ENCODE measurements at regions not wholly inside any gene's neighbourhood (a gene's known extent, or its start where the extent isn't known, plus 50 kb on each side); places are given as distances from the start of the nearest gene placed in this dataset.

DNA sequence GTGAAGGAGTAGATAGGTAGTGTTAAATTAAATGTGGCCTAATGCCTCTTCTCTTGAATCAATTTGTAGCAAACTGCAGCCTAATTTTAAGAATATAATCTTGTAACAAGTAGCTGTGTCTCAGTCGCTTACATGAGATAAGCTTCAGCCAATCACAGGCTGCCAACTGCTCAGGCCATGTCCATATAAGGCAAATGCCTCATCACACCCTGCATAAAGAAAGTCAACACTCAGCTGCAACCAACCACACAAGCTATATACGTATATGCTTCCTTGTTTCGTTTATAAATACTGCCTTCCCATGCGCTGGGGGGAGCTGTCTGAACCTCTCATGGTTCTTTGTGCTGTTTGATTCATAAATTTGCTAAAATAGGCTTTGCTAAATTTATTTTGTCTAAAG lies 476.3 kb downstream of the TRIB2 start:
- H3K4me3 ChIP-seq (ENCODE audit: extremely low read depth in 1 of 4, insufficient read depth in 2 of 4, low read depth in 3 of 4, low read length in 4 of 4): no peak overlapping the region
- no peak overlapping the region for H2BK5ac ChIP-seq (ENCODE audit: low read depth, low read length)
- H2BK20ac ChIP-seq (ENCODE audit: low read length): no peak overlapping the region
- no peaks in the 10 kb centered on the region for H3K4me1 ChIP-seq (replicated peaks in 1 of 4; ENCODE audit: control insufficient read depth in 3 of 4, insufficient read depth in 4 of 4, low read length in 3 of 4)
- H3K56ac ChIP-seq (replicated peaks; ENCODE audit: insufficient read length, low read depth, low read length): no peak overlapping the region
- no peaks in the 10 kb centered on the region for H3K79me1 ChIP-seq (ENCODE audit: low read depth, low read length)
- H3K36me3 ChIP-seq (ENCODE audit: control insufficient read depth in 2 of 4, insufficient read depth in 4 of 4, low read length in 3 of 4): no peaks in the 10 kb centered on the region
- no peak overlapping the region for H3K14ac ChIP-seq (ENCODE audit: insufficient read length)
- DNase-seq (ENCODE audit: low read depth in 1 of 2, low spot score in 2 of 2) (no peak), FAIRE-seq (no peak)
- 89% methylated on average over 4 of the region's 4 CpGs; no CpG with 5 or more reads in 1 of the 2 experiments for WGBS, 2 experiments (ENCODE audit: extremely low coverage in 1 of 2, insufficient coverage in 1 of 2, insufficient read length in 1 of 2, insufficient replicate concordance in 2 of 2, low coverage in 1 of 2, low lambda C conversion rate in 2 of 2, missing lambda C conversion rate in 1 of 2)
- H3K18ac ChIP-seq (ENCODE audit: extremely low read depth, low read length): no peak overlapping the region
- ChIA-PET CTCF (ENCODE audit: partially characterized antibody) (interaction anchor here (0.9 to 1.3 kb wide), 3 partner anchors 37 to 819 kb away, joined by 3 read pairs; no protein-coding TSS in a partner anchor), POLR2A (ENCODE audit: partially characterized antibody) (no interaction called here)
- no peak overlapping the region for H2BK120ac ChIP-seq (replicated peaks; ENCODE audit: low read depth, low read length)
- H4K91ac ChIP-seq (replicated peaks; ENCODE audit: insufficient read length, low read length): no peak overlapping the region
- no peak overlapping the region for H3K27ac ChIP-seq (ENCODE audit: low read depth, low read length)
- H3K4me2 ChIP-seq (ENCODE audit: insufficient read depth in 1 of 2, low read depth in 2 of 2, low read length in 2 of 2): no peak overlapping the region
- no peaks in the 10 kb centered on the region for H3K27me3 ChIP-seq (replicated peaks in 1 of 4; ENCODE audit: control insufficient read depth in 3 of 4, extremely low read depth in 1 of 4, insufficient read depth in 3 of 4, low read length in 3 of 4)
- H3K9me3 ChIP-seq (ENCODE audit: insufficient read depth in 2 of 2, low read depth in 1 of 2, low read length in 1 of 2): peaks cover 0 to 3% of the 10 kb centered on the region in 2 experiments; a peak in 1 of 4 replicates
- no peak overlapping the region for H2BK15ac ChIP-seq (ENCODE audit: low read length)
- TF ChIP-seq RXRA (IDR thresholded peaks at IDR 0.05; ENCODE audit: insufficient read depth, low read depth, low read length) (no peak), SRF (IDR thresholded peaks at IDR 0.05; ENCODE audit: low read depth, low read length) (peak; percentile 92), POLR2A (IDR thresholded peaks at IDR 0.05; ENCODE audit: control extremely low read depth in 1 of 2, low read depth in 2 of 2, low read length in 2 of 2) (no peak), CHD2 (IDR thresholded peaks at IDR 0.05; ENCODE audit: low read length) (no peak), SIX5 (IDR thresholded peaks at IDR 0.05; ENCODE audit: low read depth, low read length) (no peak)
- no peak overlapping the region for H2AK5ac ChIP-seq (ENCODE audit: low read depth, low read length)
- no peak overlapping the region for H3K9ac ChIP-seq (replicated peaks in 1 of 4; ENCODE audit: extremely low read depth in 1 of 4, low read depth in 3 of 4, low read length in 3 of 4)
- no peak overlapping the region for H4K8ac ChIP-seq (ENCODE audit: extremely low read depth, insufficient read depth, low read length)
- no peak overlapping the region for H4K5ac ChIP-seq (ENCODE audit: insufficient read length, low read depth, low read length)
- H3K4ac ChIP-seq (replicated peaks; ENCODE audit: insufficient read length, low read depth, low read length): no peak overlapping the region
- no peak overlapping the region for H2BK12ac ChIP-seq (ENCODE audit: low read depth, low read length)
- no peaks in the 10 kb centered on the region for H3K23me2 ChIP-seq (ENCODE audit: low read depth, low read length)
- no peak overlapping the region for H2AFZ ChIP-seq (ENCODE audit: low read length)
- no peaks in the 10 kb centered on the region for H4K20me1 ChIP-seq (replicated peaks in 1 of 2; ENCODE audit: control insufficient read depth in 1 of 2, insufficient read depth in 2 of 2, low read length in 2 of 2)
- no peaks in the 10 kb centered on the region for H3K79me2 ChIP-seq (ENCODE audit: control insufficient read depth in 1 of 2, insufficient read depth in 2 of 2, low read length in 2 of 2)
- no peak overlapping the region for H3K23ac ChIP-seq (ENCODE audit: insufficient read length)

Measured in H1 (cell line).